Transverse colon (tissue), 4 donors: ENCODE measurements at regions not wholly inside any gene's neighbourhood (a gene's known extent, or its start where the extent isn't known, plus 50 kb on each side); places are given as distances from the start of the nearest gene placed in this dataset.

Experiments used
- DNase-seq: peaks from one replicate; pipeline ENCODE4 v3.0.0-alpha.2; 2019
- H3K27ac ChIP-seq, 4 donors: fragments of 200-600 bp; sonication (generic); 2 replicates each; pipeline ENCODE4 v1.5.1; 2016 to 2018; ENCODE audit warnings: inconsistent platforms in 4 of 4
- H3K27me3 ChIP-seq: fragments of 200-600 bp; sonication (generic); 2 replicates; pipeline ENCODE4 v1.5.1; 2017; ENCODE audit warnings: inconsistent platforms
- H3K36me3 ChIP-seq, 4 donors: fragments of 200-600 bp; sonication (generic); 2 replicates each; pipeline ENCODE4 v1.5.1; 2017 to 2019; ENCODE audit warnings: inconsistent platforms in 4 of 4
- H3K4me1 ChIP-seq, 4 donors: fragments of 200-600 bp; sonication (generic); 2 replicates each; pipeline ENCODE4 v1.5.1; 2017 to 2020; ENCODE audit warnings: inconsistent platforms in 4 of 4
- H3K4me3 ChIP-seq, 4 donors: fragments of 200-600 bp; sonication (generic); 1 replicate in 1 of 4; 2 replicates in 3 of 4; pipeline versions ENCODE4 v1.5.1 to v1.6.1; 2017 to 2019; ENCODE audit warnings: inconsistent platforms in 4 of 4
- H3K9me3 ChIP-seq, 2 donors: fragments of 200-600 bp; sonication (generic); 2 replicates each; pipeline ENCODE4 v1.5.1; 2017 to 2019; ENCODE audit warnings: inconsistent platforms in 2 of 2
- CTCF ChIP-seq, 5 experiments: fragments of 200-600 bp in 3 of 5; fragments of 450-650 bp in 2 of 5; sonication (generic) in 3 of 5; IDR thresholded peaks; 1 replicate in 2 of 5; 2 replicates in 3 of 5; pipeline ENCODE4 v1.5.1; 2016 to 2017; ENCODE audit warnings: antibody characterized with exemption in 5 of 5, inconsistent platforms in 3 of 5, mild to moderate bottlenecking in 2 of 5, moderate library complexity in 1 of 5
- EP300 ChIP-seq: sonication (generic); formaldehyde crosslinking; IDR thresholded peaks from one replicate; pipeline ENCODE4 v1.6.1; 2017; ENCODE audit warnings: antibody characterized with exemption, low read depth
- POLR2A ChIP-seq: fragments of 450-650 bp; IDR thresholded peaks from one replicate; pipeline ENCODE4 v1.6.1; 2016; ENCODE audit warnings: antibody characterized with exemption, mild to moderate bottlenecking, moderate library complexity
- POLR2AphosphoS5 ChIP-seq, 3 donors: sonication (generic); formaldehyde crosslinking; IDR thresholded peaks; one replicate each; pipeline ENCODE4 v1.6.1; 2016; ENCODE audit warnings: antibody characterized with exemption in 3 of 3
- WGBS, 2 donors: methylation state at CpG; one replicate each; pipeline ENCODE4 v1.1.5; 2018; ENCODE audit warnings: low coverage in 1 of 2; 5-methylcytosine and 5-hydroxymethylcytosine counted together
- in situ Hi-C, 4 donors: fragments of 200-750 bp; cut with MboI; loops; one replicate each; pipeline versions ENCODE4 v1.15.0 to v1.15.1; 2017; ENCODE audit warnings: low sequenced_read_pairs in 3 of 4, low pct_ligation_motif_present in 1 of 4, low pct_unique_long_range_greater_than_20kb in 1 of 4
- intact Hi-C: fragments of 100-400 bp; cut with DNase I; formaldehyde crosslinking; loops from one replicate; pipeline ENCODE4 v1.15.1; 2023; ENCODE audit warnings: low total_unique reads
- small RNA-seq, 4 donors: library from RNA; depleted of rRNA; stranded (forward); fragments of <200 nt; gene quantifications; one replicate each; pipeline ENCODE3, GENCODE V24; 2016

GRCh38 chr2:12663306-12664037, 53.3 kb upstream of the TRIB2 start:
- intact Hi-C loops: no loop called here
- Histone ChIP-seq H3K4me1 (no peaks in the 10 kb centered on the region), H3K4me3 (no peak overlapping the region), H3K36me3 (no peaks in the 10 kb centered on the region), H3K9me3 (peaks cover 0 to 9% of the 10 kb centered on the region in 2 donors), H3K27ac (no peak overlapping the region), H3K27me3 (no peaks in the 10 kb centered on the region)
- DNase-seq: no peak
- in situ Hi-C loops: no loop called here
- WGBS, 2 donors: 77 to 86% methylated on average over 7 to 11 of the region's 11 CpGs
- no peak for TF ChIP-seq POLR2AphosphoS5 (IDR thresholded peaks at IDR 0.05)
- no peak for TF ChIP-seq CTCF (IDR thresholded peaks at IDR 0.05)
- TF ChIP-seq POLR2A: no peak
- no peak for TF ChIP-seq EP300

- no peak for TF ChIP-seq POLR2AphosphoS5 (IDR thresholded peaks at IDR 0.05)
- TF ChIP-seq CTCF (IDR thresholded peaks at IDR 0.05): no peak
- TF ChIP-seq POLR2A: no peak
- TF ChIP-seq EP300: no peak
- no peak for DNase-seq
- intact Hi-C loops (no loop called here), in situ Hi-C loops (no loop called here)
- Histone ChIP-seq H3K4me3 (no peak overlapping the region), H3K4me1 (no peaks in the 10 kb centered on the region), H3K9me3 (peaks cover 0 to 9% of the 10 kb centered on the region in 2 donors), H3K27ac (no peak overlapping the region), H3K36me3 (no peaks in the 10 kb centered on the region), H3K27me3 (no peaks in the 10 kb centered on the region)
Observed at GRCh38 chr2:12665334-12665733, 51.4 kb upstream of the TRIB2 start.

- TF ChIP-seq POLR2A (no peak), POLR2AphosphoS5 (IDR thresholded peaks at IDR 0.05) (no peak), CTCF (IDR thresholded peaks at IDR 0.05) (no peak), EP300 (no peak)
- Histone ChIP-seq H3K4me3 (no peak overlapping the region), H3K27ac (no peak overlapping the region), H3K27me3 (no peaks in the 10 kb centered on the region), H3K9me3 (peaks cover 0 to 9% of the 10 kb centered on the region in 2 donors), H3K36me3 (no peaks in the 10 kb centered on the region), H3K4me1 (no peaks in the 10 kb centered on the region)
- in situ Hi-C loops (no loop called here), intact Hi-C loops (no loop called here)
- no peak for DNase-seq
Observed at GRCh38 chr2:12666445-12666844, 50.3 kb upstream of the TRIB2 start.

Small RNAs in the stretch of these regions (small RNA-seq; reads per million reads assigned to genes)
- 0 to 0.70 (median 0.23) reads per million in 4 donors for gene MIR3681
- gene RF00093: 0 reads per million in 4 donors
- gene RNU6-843P: 0 reads per million in 4 donors
